Jurkat, Clone E6-1 (cell line): ENCODE measurements at regions not wholly inside any gene's neighbourhood (a gene's known extent, or its start where the extent isn't known, plus 50 kb on each side); places are given as distances from the start of the nearest gene placed in this dataset.

ENCODE experiments used
- DNase-seq: peaks from one replicate; pipeline ENCODE4 v3.0.0-alpha.2; 2011; ENCODE audit warnings: low read depth, low spot score
- H3K4me3 ChIP-seq: 2 replicates; pipeline ENCODE4 v1.5.1; 2011; ENCODE audit warnings: mild to moderate bottlenecking, low read length, control low read depth, moderate library complexity

DNA sequence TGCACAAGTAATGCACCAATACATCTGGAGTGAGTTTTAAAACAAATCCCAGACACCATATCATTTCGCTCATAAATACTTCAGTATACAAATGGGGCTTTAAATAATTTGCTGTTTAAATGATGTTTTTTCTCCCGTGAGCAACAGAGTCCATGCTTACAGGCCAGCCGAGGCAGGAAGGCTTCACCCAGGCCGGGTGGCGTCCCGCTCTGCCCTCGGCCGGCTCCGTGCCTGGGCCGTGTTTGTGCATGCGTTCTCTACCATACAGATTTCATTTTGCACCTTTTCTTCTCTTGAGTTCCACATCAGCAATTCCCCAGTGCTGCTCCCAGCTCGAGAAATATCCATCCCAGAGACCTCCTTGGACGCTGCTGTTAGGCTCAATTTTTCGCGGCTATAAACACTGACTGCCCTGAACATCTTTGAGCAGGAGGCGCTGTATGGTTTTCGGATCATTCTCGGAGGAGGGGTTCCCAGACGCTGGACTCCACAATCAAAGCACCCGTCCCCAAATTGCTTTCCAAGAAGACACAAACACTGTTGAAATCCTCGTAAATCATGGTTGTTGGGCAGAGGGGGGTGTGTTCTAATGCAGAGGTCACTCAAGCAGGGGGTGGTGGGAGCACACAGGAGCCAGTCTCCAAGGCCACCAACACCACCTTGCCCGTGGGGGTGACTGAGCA lies 91.6 kb downstream of the MICALL2 start:
- no peak for DNase-seq
- no peak overlapping the region for H3K4me3 ChIP-seq

GRCh38 chr7:1368184-1368681 lies 91.0 kb downstream of the MICALL2 start:
- H3K4me3 ChIP-seq, result peak overlapping the region; percentile 32
- no peak for DNase-seq

- DNase-seq, result peak; percentile 59
- peak overlapping the region; percentile 32 for H3K4me3 ChIP-seq
These were observed 90.3 kb downstream of the MICALL2 start for GRCh38 chr7:1368682-1369571.

DNA sequence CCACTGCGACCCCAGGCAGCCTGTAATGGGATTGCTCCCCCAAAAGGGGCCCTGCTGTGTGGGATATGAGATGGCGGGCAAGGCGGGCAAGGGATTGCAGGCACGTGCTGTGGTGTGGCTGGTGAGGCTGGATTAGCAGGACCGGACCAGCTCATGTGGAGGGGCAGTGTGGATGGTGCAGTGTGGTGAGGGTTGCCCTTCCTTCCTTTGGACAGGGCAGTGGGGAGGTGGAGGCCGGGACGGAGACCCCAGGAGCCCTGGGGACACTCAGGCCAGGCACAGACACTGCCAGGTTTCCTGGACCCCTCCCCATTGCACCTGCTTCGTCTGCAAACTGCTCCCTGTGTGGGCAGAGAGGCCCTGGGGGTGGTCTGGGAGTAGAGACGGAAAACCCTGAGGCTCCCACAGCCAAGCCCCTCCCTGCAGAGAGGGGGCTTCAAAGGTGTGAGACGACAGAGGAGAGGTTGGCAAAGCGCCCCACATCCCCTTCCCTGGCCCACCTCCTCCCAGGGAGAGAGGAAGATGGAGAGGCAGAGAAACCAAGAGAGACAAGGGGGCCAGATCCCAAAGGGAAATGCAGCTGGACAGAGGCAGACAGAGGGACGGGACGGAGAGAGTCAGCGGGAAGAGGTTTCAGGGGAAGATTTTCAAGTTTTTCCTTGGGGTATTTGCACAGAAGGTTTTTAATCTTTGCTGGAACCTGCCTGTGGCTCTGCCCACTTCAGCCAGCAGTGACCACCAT lies 89.2 kb downstream of the MICALL2 start:
- no peak overlapping the region for H3K4me3 ChIP-seq
- DNase-seq, result no peak

- H3K4me3 ChIP-seq, result no peak overlapping the region
- DNase-seq, result no peak
These were observed 88.5 kb downstream of the MICALL2 start for GRCh38 chr7:1370738-1371137.

DNA sequence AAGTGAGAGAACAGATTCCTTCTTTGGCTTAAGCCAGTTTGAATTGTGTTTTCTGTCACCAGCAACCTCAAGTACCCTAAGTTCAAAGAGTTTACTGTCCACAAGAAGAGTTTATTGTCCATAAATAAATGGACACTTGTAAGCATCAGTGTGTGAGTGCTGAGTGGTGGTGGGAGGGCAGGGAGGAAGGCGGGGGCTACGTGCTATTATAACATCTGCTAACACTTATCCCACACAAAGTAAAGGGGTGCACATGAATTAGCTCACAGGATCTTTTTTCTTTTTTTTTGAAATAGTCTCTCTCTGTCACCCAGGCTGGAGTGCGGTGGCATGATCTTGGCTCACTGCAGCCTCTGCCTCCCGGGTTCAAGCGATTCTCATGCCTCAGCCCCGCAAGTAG lies 87.2 kb downstream of the MICALL2 start:
- DNase-seq, result no peak
- no peak overlapping the region for H3K4me3 ChIP-seq

DNA sequence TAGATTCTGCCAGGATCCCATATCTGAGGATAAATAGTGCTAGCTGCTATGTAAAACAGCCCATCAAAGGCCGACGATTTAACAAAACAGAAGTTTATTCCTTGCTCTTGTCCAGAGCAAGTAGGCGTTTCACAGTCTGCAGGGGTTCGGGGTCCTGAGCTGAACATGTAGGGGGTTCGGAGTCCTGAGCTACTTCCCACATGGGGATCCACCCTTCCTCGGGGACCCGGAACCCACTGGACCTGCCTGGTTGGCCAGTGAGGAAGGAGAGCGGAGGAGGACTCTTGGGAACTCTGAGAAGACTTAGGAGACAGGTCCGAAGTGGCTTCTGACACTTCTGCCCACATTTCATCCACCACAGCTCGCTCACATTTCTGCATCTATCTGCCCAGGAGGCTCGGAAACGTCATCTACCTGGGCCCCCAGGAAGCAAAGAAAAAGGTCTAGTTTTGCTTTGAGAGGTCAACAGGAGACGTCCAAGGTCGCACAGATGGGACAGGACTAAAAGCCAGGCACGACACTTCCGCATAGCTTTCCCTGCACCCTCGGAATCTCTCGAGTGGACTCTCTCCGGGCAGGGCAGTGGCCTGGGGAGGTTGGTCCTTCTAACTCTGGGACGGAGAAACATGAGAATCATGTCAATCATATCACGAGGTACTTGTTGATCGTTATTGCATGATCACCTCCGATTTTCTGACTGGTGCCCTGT lies 86.4 kb downstream of the MICALL2 start:
- DNase-seq, result no peak
- H3K4me3 ChIP-seq, result no peak overlapping the region

DNA sequence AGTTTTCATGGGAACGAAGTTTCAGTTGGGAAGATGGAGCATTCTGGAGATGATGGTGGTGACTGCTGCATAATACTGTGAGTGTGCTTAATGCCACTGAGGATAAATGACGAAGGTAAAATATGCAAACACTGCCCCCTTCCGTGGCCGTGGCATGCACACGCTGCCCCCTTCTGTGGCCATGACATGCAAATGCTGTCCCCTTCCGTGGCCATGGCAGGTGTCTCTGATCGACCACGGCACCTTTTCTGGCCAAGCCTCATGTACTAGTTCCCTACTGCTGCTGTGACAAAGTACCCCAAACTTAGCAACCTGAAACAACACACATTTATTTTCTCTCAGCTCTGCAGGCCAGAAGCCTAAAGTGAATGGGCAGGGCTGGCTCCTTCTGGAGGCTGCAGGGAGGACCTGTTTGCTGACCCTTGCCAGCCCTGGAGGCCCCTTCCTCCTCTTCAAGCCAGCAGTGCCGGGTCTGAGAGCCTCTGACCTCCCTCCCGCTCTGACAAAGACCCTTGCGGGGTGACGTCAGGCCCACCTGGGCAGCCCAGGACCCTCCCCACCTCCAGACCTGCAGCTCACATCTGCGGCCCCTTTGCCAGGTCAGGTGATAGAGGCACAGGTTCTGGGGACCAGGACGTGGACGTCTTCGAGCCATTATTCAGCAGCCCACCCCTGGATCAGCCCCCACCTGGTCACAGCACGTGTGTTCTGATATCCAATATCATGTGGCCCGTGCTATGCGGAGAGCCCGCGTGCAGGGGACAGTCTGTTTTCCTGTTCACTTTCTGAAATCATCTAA lies 82.0 kb downstream of the MICALL2 start:
- no peak for DNase-seq
- no peak overlapping the region for H3K4me3 ChIP-seq

- no peak overlapping the region for H3K4me3 ChIP-seq
- no peak for DNase-seq
These were observed 80.4 kb downstream of the MICALL2 start for GRCh38 chr7:1378610-1379601.

- H3K4me3 ChIP-seq, result no peak overlapping the region
These were observed 78.9 kb downstream of the MICALL2 start for GRCh38 chr7:1380231-1380815.

GRCh38 chr7:1380821-1381580 lies 78.3 kb downstream of the MICALL2 start:
- no peak for DNase-seq
- H3K4me3 ChIP-seq, result no peak overlapping the region

More at GRCh38 chr7:1380231-1380815, 78.9 kb downstream of the MICALL2 start:
- DNase-seq, result no peak

DNA sequence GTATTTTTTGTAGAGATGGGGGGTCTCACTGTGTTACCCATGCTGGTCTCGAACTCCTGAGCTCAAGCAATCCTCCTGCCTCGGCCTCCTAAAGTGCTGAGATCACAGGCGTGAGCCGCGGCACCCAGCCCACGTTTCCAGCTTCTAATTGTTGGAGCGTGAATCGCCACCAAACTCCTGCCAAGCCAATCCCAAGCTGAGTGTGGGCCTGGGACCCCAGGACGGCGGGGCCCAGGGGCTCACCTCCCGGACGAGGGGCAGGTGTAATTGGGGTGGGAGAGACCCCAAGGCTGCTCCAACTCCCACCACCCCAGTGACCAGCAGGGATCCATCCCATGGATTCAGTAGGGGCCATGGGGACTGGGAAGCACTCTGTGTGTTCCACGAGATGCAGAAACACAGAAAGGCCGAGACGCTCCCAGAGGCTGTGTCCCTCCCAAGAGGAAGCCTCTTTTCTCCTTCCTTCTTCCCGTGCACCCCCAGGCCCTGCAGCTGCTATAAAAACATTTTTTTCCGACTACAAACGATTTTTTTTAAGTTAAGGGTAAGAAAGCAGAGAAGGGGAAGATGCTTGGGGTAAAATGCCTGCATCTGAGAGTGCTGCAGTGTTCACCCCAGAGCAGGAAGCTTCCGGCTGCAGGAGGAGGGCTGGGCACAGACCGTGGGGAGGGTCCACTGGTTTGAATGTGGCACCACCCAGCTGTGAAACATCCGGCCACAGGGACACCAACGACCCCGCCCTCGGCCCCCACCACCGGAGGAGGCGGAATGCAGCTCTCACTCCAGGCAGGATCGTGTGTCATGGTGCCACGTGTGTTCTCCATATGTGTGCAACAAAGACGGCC lies 76.5 kb downstream of the MICALL2 start:
- H3K4me3 ChIP-seq, result no peak overlapping the region
- DNase-seq, result no peak

- no peak for DNase-seq
- H3K4me3 ChIP-seq, result no peak overlapping the region
These were observed 75.7 kb downstream of the MICALL2 start for GRCh38 chr7:1383398-1384112.

- no peak for DNase-seq
- H3K4me3 ChIP-seq, result no peak overlapping the region
These were observed 75.2 kb downstream of the MICALL2 start for GRCh38 chr7:1384113-1384415.
